ENCODE measurements at regions not wholly inside any gene's neighbourhood (a gene's known extent, or its start where the extent isn't known, plus 50 kb on each side); places are given as distances from the start of the nearest gene placed in this dataset.
A peak's percentile ranks its signal among the peaks of the same experiment; 100 is the strongest.

- TF ChIP-seq CTCF (IDR thresholded peaks at IDR 0.05; ENCODE audit: low read length, missing control alignments): no peak
- DNase-seq (ENCODE audit: low read depth): peak; percentile 80
- H3K4me3 ChIP-seq (replicated peaks; ENCODE audit: low read depth, low read length): no peak overlapping the region
These were observed 55.1 kb upstream of the E2F7 start for GRCh38 chr12:77120156-77121085.

- no peak for DNase-seq (ENCODE audit: low read depth)
- TF ChIP-seq CTCF (IDR thresholded peaks at IDR 0.05; ENCODE audit: low read length, missing control alignments): no peak
- no peak overlapping the region for H3K4me3 ChIP-seq (replicated peaks; ENCODE audit: low read depth, low read length)
These were observed 53.3 kb upstream of the E2F7 start for GRCh38 chr12:77118696-77119095.

GRCh38 chr12:77116277-77116676 lies 50.9 kb upstream of the E2F7 start:
- peak; percentile 53 for DNase-seq (ENCODE audit: low read depth)
- no peak for TF ChIP-seq CTCF (IDR thresholded peaks at IDR 0.05; ENCODE audit: low read length, missing control alignments)
- no peak overlapping the region for H3K4me3 ChIP-seq (replicated peaks; ENCODE audit: low read depth, low read length)

GRCh38 chr12:77115471-77115870 lies 50.1 kb upstream of the E2F7 start:
- DNase-seq (ENCODE audit: low read depth): no peak
- H3K4me3 ChIP-seq (replicated peaks; ENCODE audit: low read depth, low read length): no peak overlapping the region
- TF ChIP-seq CTCF (IDR thresholded peaks at IDR 0.05; ENCODE audit: low read length, missing control alignments): no peak

Data from fibroblast of pulmonary artery (primary cell).